GM12873 (cell line): ENCODE measurements at regions not wholly inside any gene's neighbourhood (a gene's known extent, or its start where the extent isn't known, plus 50 kb on each side); places are given as distances from the start of the nearest gene placed in this dataset.

Source experiments
- CTCF ChIP-seq: IDR thresholded peaks from 2 replicates; pipeline ENCODE4 v1.5.1; 2012; ENCODE audit warnings: low read depth, mild to moderate bottlenecking, moderate library complexity, low read length, control low read depth; ENCODE audit not compliant: insufficient read depth; ENCODE audit errors: missing control alignments

GRCh38 chr18:72692086-72692485 lies 147.9 kb upstream of the CBLN2 start:
- TF ChIP-seq CTCF, result no peak

- no peak for TF ChIP-seq CTCF
Measured at GRCh38 chr18:72687736-72688135, 143.6 kb upstream of the CBLN2 start.

- TF ChIP-seq CTCF, result no peak
Measured at GRCh38 chr18:72675394-72675793, 131.3 kb upstream of the CBLN2 start.

GRCh38 chr18:72674710-72675109 lies 130.6 kb upstream of the CBLN2 start:
- TF ChIP-seq CTCF, result no peak

GRCh38 chr18:72673242-72673641 lies 129.1 kb upstream of the CBLN2 start:
- TF ChIP-seq CTCF, result no peak

GRCh38 chr18:72672364-72673184 lies 128.4 kb upstream of the CBLN2 start:
- peak; percentile 65 for TF ChIP-seq CTCF

GRCh38 chr18:72667932-72668331 lies 123.8 kb upstream of the CBLN2 start:
- TF ChIP-seq CTCF, result no peak
